ENCODE measurements at regions not wholly inside any gene's neighbourhood (a gene's known extent, or its start where the extent isn't known, plus 50 kb on each side); places are given as distances from the start of the nearest gene placed in this dataset.
"Not testable (repeated sequence)": the region's sequence is repeated elsewhere in the genome, so short reads cannot be mapped to it uniquely, and the experiment has no call there.

DNA sequence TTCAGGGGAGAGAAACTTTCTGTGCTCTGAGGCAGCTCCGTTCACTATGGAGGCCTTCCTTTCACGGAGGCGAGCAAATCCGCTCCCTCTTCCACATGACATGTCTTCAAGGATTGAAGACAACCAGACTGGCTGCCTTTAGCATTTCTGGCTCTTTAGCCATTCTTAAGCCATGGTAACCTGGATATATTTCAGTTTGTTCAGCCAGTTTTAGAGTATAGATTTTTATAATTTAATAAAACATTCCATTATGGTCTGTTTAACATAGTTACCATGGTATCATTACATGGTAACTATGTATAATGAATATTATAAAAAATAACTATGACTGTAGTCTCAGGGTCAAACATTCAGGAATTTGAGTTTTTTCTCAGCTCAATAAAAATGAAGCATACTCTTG lies 54.2 kb upstream of the NFIA start:
- Histone ChIP-seq H2AK5ac (ENCODE audit: low read depth, low read length) (no peak overlapping the region), H3K4ac (ENCODE audit: low read length) (no peak overlapping the region), H3K27ac (replicated peaks; ENCODE audit: low read length) (no peak overlapping the region), H2BK15ac (ENCODE audit: low read length) (no peak overlapping the region), H3K18ac (ENCODE audit: low read length) (no peak overlapping the region), H3K9me3 (replicated peaks in 1 of 2; ENCODE audit: control insufficient read depth in 2 of 2, insufficient read depth in 1 of 2, low read depth in 1 of 2, low read length in 2 of 2) (no peaks in the 10 kb centered on the region), H2BK5ac (ENCODE audit: low read length) (no peak overlapping the region), H3K23ac (ENCODE audit: low read depth, low read length, poor library complexity) (no peak overlapping the region), H4K8ac (ENCODE audit: low read depth, low read length) (no peak overlapping the region), H3K79me1 (ENCODE audit: low read depth, low read length) (no peaks in the 10 kb centered on the region), H3K4me2 (ENCODE audit: insufficient read depth, low read length, poor library complexity, severe bottlenecking) (no peak overlapping the region), H3K9ac (ENCODE audit: low read depth, low read length, poor library complexity) (no peak overlapping the region), H2BK120ac (ENCODE audit: low read depth, low read length) (no peak overlapping the region), H2AFZ (ENCODE audit: low read length) (no peak overlapping the region), H3K14ac (ENCODE audit: low read length) (no peak overlapping the region), H3K27me3 (ENCODE audit: control insufficient read depth in 3 of 3, insufficient read depth in 3 of 3, low read depth in 1 of 3, low read length in 3 of 3) (no peaks in the 10 kb centered on the region), H3K4me1 (ENCODE audit: control insufficient read depth in 2 of 2, insufficient read depth in 1 of 2, low read depth in 1 of 2, low read length in 2 of 2) (peaks cover 0 to 5% of the 10 kb centered on the region in 2 donors), H2BK12ac (ENCODE audit: low read length) (no peak overlapping the region), H3K36me3 (replicated peaks in 1 of 2; ENCODE audit: control insufficient read depth in 2 of 2, insufficient read depth in 2 of 2, low read length in 2 of 2) (no peaks in the 10 kb centered on the region), H4K91ac (ENCODE audit: low read depth, low read length, poor library complexity) (no peak overlapping the region), H3K4me3 (ENCODE audit: low read length in 2 of 2) (no peak overlapping the region)
- WGBS, 2 donors (ENCODE audit: extremely low coverage in 2 of 2, insufficient read length in 2 of 2, insufficient replicate concordance in 1 of 2) = no CpG with 5 or more reads among the region's 4 CpGs
- no peak for DNase-seq (ENCODE audit: low spot score)

DNA sequence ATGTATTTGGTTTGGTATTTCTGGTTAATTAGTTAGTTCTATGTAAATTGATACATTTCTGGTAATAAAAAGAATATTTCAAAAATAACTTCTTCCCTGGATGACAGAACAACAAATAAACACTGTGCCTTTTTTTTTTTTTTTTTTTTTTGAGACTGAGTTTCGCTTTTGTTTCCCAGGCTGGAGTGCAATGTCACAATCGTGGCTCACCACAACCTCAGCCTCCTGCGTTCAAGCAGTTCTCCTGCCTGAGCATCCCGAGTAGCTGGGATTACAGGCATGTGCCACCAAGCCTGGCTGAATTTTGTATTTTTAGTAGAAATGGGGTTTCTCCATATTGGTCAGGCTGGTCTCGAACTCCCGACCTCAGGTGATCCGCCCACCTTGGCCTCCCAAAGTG lies 64.3 kb upstream of the NFIA start:
- H3K23ac ChIP-seq (ENCODE audit: low read depth, low read length, poor library complexity); H3K18ac ChIP-seq (ENCODE audit: low read length); H3K27ac ChIP-seq (replicated peaks; ENCODE audit: low read length); H3K4me3 ChIP-seq (ENCODE audit: low read length in 2 of 2); H2AFZ ChIP-seq (ENCODE audit: low read length); H3K9ac ChIP-seq (ENCODE audit: low read depth, low read length, poor library complexity); H3K9me3 ChIP-seq (replicated peaks in 1 of 2; ENCODE audit: control insufficient read depth in 2 of 2, insufficient read depth in 1 of 2, low read depth in 1 of 2, low read length in 2 of 2); H2BK12ac ChIP-seq (ENCODE audit: low read length); H2BK120ac ChIP-seq (ENCODE audit: low read depth, low read length); H3K4ac ChIP-seq (ENCODE audit: low read length); H3K4me2 ChIP-seq (ENCODE audit: insufficient read depth, low read length, poor library complexity, severe bottlenecking); H4K91ac ChIP-seq (ENCODE audit: low read depth, low read length, poor library complexity); H3K79me1 ChIP-seq (ENCODE audit: low read depth, low read length); H2BK15ac ChIP-seq (ENCODE audit: low read length); H3K36me3 ChIP-seq (replicated peaks in 1 of 2; ENCODE audit: control insufficient read depth in 2 of 2, insufficient read depth in 2 of 2, low read length in 2 of 2); DNase-seq (ENCODE audit: low spot score); H3K14ac ChIP-seq (ENCODE audit: low read length); H3K27me3 ChIP-seq (ENCODE audit: control insufficient read depth in 3 of 3, insufficient read depth in 3 of 3, low read depth in 1 of 3, low read length in 3 of 3); H3K4me1 ChIP-seq (ENCODE audit: control insufficient read depth in 2 of 2, insufficient read depth in 1 of 2, low read depth in 1 of 2, low read length in 2 of 2); H4K8ac ChIP-seq (ENCODE audit: low read depth, low read length); H2AK5ac ChIP-seq (ENCODE audit: low read depth, low read length); H2BK5ac ChIP-seq (ENCODE audit: low read length): not testable (repeated sequence)
- WGBS, 2 donors (ENCODE audit: extremely low coverage in 2 of 2, insufficient read length in 2 of 2, insufficient replicate concordance in 1 of 2) = no CpG with 5 or more reads among the region's 7 CpGs

DNA sequence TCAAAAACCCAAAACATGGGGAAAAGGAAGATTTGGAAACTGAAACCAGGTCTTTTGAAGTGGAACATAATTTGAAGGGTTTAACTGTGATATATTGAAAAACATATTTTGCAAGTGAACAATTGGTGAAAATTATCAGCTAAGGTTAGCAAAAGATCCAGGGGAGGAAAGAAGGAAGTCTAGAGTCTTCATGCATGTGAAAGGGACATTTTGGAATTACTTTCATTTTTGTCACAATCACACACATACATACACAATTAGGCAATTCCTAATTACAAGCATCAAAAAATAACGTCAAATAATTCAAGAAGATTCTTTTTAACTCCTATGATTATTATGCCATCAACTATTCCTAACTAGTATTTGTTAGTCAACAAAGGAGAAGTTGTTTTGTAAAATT lies 64.7 kb upstream of the NFIA start:
- Histone ChIP-seq H3K79me1 (ENCODE audit: low read depth, low read length) (no peaks in the 10 kb centered on the region), H4K8ac (ENCODE audit: low read depth, low read length) (no peak overlapping the region), H2BK12ac (ENCODE audit: low read length) (no peak overlapping the region), H3K27ac (replicated peaks; ENCODE audit: low read length) (no peak overlapping the region), H3K4me1 (ENCODE audit: control insufficient read depth in 2 of 2, insufficient read depth in 1 of 2, low read depth in 1 of 2, low read length in 2 of 2) (no peaks in the 10 kb centered on the region), H3K9me3 (replicated peaks in 1 of 2; ENCODE audit: control insufficient read depth in 2 of 2, insufficient read depth in 1 of 2, low read depth in 1 of 2, low read length in 2 of 2) (no peaks in the 10 kb centered on the region), H2BK15ac (ENCODE audit: low read length) (no peak overlapping the region), H3K36me3 (replicated peaks in 1 of 2; ENCODE audit: control insufficient read depth in 2 of 2, insufficient read depth in 2 of 2, low read length in 2 of 2) (no peaks in the 10 kb centered on the region), H3K27me3 (ENCODE audit: control insufficient read depth in 3 of 3, insufficient read depth in 3 of 3, low read depth in 1 of 3, low read length in 3 of 3) (no peaks in the 10 kb centered on the region), H3K4me2 (ENCODE audit: insufficient read depth, low read length, poor library complexity, severe bottlenecking) (no peak overlapping the region), H2BK120ac (ENCODE audit: low read depth, low read length) (no peak overlapping the region), H3K18ac (ENCODE audit: low read length) (no peak overlapping the region), H3K9ac (ENCODE audit: low read depth, low read length, poor library complexity) (no peak overlapping the region), H2AK5ac (ENCODE audit: low read depth, low read length) (no peak overlapping the region), H4K91ac (ENCODE audit: low read depth, low read length, poor library complexity) (no peak overlapping the region), H3K14ac (ENCODE audit: low read length) (no peak overlapping the region), H3K23ac (ENCODE audit: low read depth, low read length, poor library complexity) (no peak overlapping the region), H2AFZ (ENCODE audit: low read length) (no peak overlapping the region), H2BK5ac (ENCODE audit: low read length) (no peak overlapping the region), H3K4ac (ENCODE audit: low read length) (no peak overlapping the region), H3K4me3 (ENCODE audit: low read length in 2 of 2) (no peak overlapping the region)
- no peak for DNase-seq (ENCODE audit: low spot score)
- no CpG with 5 or more reads among the region's 1 CpG for WGBS, 2 donors (ENCODE audit: extremely low coverage in 2 of 2, insufficient read length in 2 of 2, insufficient replicate concordance in 1 of 2)

DNA sequence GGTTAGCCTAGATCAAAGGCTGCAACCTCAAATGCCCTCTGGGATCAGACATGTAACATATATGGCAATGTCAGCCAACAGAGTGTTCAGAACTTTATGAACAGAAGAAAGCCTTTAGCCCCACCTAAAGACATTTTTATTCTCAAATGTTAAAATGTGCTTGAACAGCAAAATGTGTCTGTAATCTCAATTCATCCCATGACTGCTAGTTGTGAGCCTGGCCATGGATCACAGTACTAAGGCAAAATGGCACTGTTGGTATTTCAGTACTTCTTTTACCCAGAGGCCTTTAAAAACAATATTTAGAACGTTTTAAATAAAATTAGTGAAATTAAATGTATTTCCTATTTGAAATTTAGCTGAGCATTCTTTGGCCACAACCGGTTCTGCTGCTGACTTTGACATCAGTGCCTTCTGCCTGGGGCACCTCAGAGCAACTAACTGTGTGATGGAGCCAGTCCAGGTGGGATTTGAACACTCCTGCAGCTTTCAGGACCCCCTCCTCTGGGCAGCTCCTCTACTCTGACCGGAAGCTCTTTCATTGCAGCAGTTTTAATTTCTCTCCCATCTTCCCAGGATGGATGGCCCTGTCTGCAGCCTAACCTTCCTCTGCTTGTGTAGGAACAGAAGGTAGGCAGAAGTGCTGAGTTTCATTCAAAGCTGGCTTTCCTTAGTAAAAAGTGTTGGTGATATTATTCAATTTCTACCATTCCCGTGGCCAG lies 68.3 kb upstream of the NFIA start:
- Histone ChIP-seq H2AFZ (ENCODE audit: low read length) (no peak overlapping the region), H3K4me3 (ENCODE audit: low read length in 2 of 2) (no peak overlapping the region), H3K23ac (ENCODE audit: low read depth, low read length, poor library complexity) (no peak overlapping the region), H3K14ac (ENCODE audit: low read length) (no peak overlapping the region), H4K8ac (ENCODE audit: low read depth, low read length) (no peak overlapping the region), H3K36me3 (replicated peaks in 1 of 2; ENCODE audit: control insufficient read depth in 2 of 2, insufficient read depth in 2 of 2, low read length in 2 of 2) (no peaks in the 10 kb centered on the region), H3K4ac (ENCODE audit: low read length) (no peak overlapping the region), H2AK5ac (ENCODE audit: low read depth, low read length) (no peak overlapping the region), H3K4me2 (ENCODE audit: insufficient read depth, low read length, poor library complexity, severe bottlenecking) (no peak overlapping the region), H2BK12ac (ENCODE audit: low read length) (no peak overlapping the region), H3K9me3 (replicated peaks in 1 of 2; ENCODE audit: control insufficient read depth in 2 of 2, insufficient read depth in 1 of 2, low read depth in 1 of 2, low read length in 2 of 2) (no peaks in the 10 kb centered on the region), H2BK15ac (ENCODE audit: low read length) (no peak overlapping the region), H3K9ac (ENCODE audit: low read depth, low read length, poor library complexity) (no peak overlapping the region), H3K27me3 (ENCODE audit: control insufficient read depth in 3 of 3, insufficient read depth in 3 of 3, low read depth in 1 of 3, low read length in 3 of 3) (no peaks in the 10 kb centered on the region), H3K27ac (replicated peaks; ENCODE audit: low read length) (no peak overlapping the region), H2BK5ac (ENCODE audit: low read length) (no peak overlapping the region), H3K18ac (ENCODE audit: low read length) (no peak overlapping the region), H2BK120ac (ENCODE audit: low read depth, low read length) (no peak overlapping the region), H4K91ac (ENCODE audit: low read depth, low read length, poor library complexity) (no peak overlapping the region), H3K4me1 (ENCODE audit: control insufficient read depth in 2 of 2, insufficient read depth in 1 of 2, low read depth in 1 of 2, low read length in 2 of 2) (no peaks in the 10 kb centered on the region), H3K79me1 (ENCODE audit: low read depth, low read length) (no peaks in the 10 kb centered on the region)
- no peak for DNase-seq (ENCODE audit: low spot score)
- no CpG with 5 or more reads among the region's 4 CpGs for WGBS, 2 donors (ENCODE audit: extremely low coverage in 2 of 2, insufficient read length in 2 of 2, insufficient replicate concordance in 1 of 2)
